ENCODE measurements at regions not wholly inside any gene's neighbourhood (a gene's known extent, or its start where the extent isn't known, plus 50 kb on each side); places are given as distances from the start of the nearest gene placed in this dataset.

DNA sequence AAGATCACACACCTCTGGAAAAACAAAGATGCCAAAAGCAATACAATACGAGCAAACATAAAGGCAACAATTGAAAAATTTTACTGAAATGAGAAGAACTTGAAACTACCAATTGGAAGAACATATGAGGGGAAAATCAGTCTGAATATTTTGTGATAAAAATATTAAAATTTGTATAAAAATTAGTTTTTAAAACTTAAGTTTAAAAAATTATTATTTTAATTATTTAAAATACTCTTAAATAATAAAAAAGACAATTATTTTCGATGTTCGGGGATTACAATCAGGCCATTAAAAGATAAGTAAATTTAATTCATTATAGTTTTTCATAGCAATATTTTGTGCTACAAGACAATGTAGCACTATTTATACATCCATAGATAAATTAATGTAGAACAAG, 1239.3 kb downstream of the AMY1C start:
- FAIRE-seq: peak; percentile 49
- H3K36me3 ChIP-seq (ENCODE audit: control insufficient read depth in 3 of 3, insufficient read depth in 2 of 3, low read depth in 1 of 3, low read length in 3 of 3): no peaks in the 10 kb centered on the region
- no peak overlapping the region for H3K4me3 ChIP-seq (ENCODE audit: low read depth in 1 of 3, low read length in 3 of 3)
- no peaks in the 10 kb centered on the region for H3K27me3 ChIP-seq (ENCODE audit: control insufficient read depth in 3 of 3, insufficient read depth in 3 of 3, low read length in 3 of 3)
- no peak overlapping the region for H3K27ac ChIP-seq (ENCODE audit: low read depth in 1 of 3, low read length in 2 of 3)
- DNase-seq: no peak
- 86 to 90% (median 89%) methylated on average over 3 of the region's 3 CpGs for WGBS, 3 donors
- H3K9me3 ChIP-seq (ENCODE audit: control insufficient read depth in 2 of 2, insufficient read depth in 1 of 2, low read depth in 1 of 2, low read length in 1 of 2): peaks cover 0 to 4% of the 10 kb centered on the region in 2 donors
- H3K4me1 ChIP-seq (ENCODE audit: control insufficient read depth in 3 of 3, insufficient read depth in 2 of 3, low read depth in 1 of 3, low read length in 2 of 3): no peaks in the 10 kb centered on the region

GRCh38 chr1:104991702-104992101, 1242.0 kb downstream of the AMY1C start:
- Histone ChIP-seq H3K27ac (ENCODE audit: low read depth in 1 of 3, low read length in 2 of 3) (no peak overlapping the region), H3K27me3 (ENCODE audit: control insufficient read depth in 3 of 3, insufficient read depth in 3 of 3, low read length in 3 of 3) (no peaks in the 10 kb centered on the region), H3K36me3 (ENCODE audit: control insufficient read depth in 3 of 3, insufficient read depth in 2 of 3, low read depth in 1 of 3, low read length in 3 of 3) (no peaks in the 10 kb centered on the region), H3K4me3 (ENCODE audit: low read depth in 1 of 3, low read length in 3 of 3) (no peak overlapping the region), H3K4me1 (ENCODE audit: control insufficient read depth in 3 of 3, insufficient read depth in 2 of 3, low read depth in 1 of 3, low read length in 2 of 3) (no peaks in the 10 kb centered on the region), H3K9me3 (ENCODE audit: control insufficient read depth in 2 of 2, insufficient read depth in 1 of 2, low read depth in 1 of 2, low read length in 1 of 2) (no peaks in the 10 kb centered on the region)
- FAIRE-seq: no peak
- 41 to 62% (median 52%) methylated on average over 3 of the region's 3 CpGs for WGBS, 3 donors
- DNase-seq: no peak

DNA sequence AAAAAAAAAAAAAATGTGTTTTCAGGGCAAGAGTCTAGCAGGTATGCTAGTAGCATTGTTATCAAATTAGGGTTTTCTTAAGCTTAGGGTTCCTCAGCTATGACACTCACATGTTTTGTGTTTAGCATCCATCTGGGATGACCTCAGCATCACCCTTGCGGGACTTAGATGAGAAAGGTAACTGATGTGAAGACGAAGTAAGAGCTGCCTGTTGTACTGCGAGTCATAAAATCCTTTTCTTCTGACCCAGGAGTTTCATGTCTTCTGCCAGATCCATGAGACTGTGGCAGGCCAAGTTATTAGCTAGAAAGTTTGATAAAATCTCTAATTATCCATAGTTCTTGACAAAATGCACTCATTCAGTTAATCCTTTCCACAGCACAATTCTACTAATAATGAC, 1251.1 kb downstream of the AMY1C start:
- FAIRE-seq (no peak), DNase-seq (no peak)
- peaks cover 0 to 15% of the 10 kb centered on the region in 2 donors for H3K9me3 ChIP-seq (ENCODE audit: control insufficient read depth in 2 of 2, insufficient read depth in 1 of 2, low read depth in 1 of 2, low read length in 1 of 2)
- H3K4me3 ChIP-seq (ENCODE audit: low read depth in 1 of 3, low read length in 3 of 3): no peak overlapping the region
- no peaks in the 10 kb centered on the region for H3K36me3 ChIP-seq (ENCODE audit: control insufficient read depth in 3 of 3, insufficient read depth in 2 of 3, low read depth in 1 of 3, low read length in 3 of 3)
- no peaks in the 10 kb centered on the region for H3K4me1 ChIP-seq (ENCODE audit: control insufficient read depth in 3 of 3, insufficient read depth in 2 of 3, low read depth in 1 of 3, low read length in 2 of 3)
- H3K27ac ChIP-seq (ENCODE audit: low read depth in 1 of 3, low read length in 2 of 3): no peak overlapping the region
- 53 to 57% (median 56%) methylated on average over 3 of the region's 3 CpGs for WGBS, 3 donors
- H3K27me3 ChIP-seq (ENCODE audit: control insufficient read depth in 3 of 3, insufficient read depth in 3 of 3, low read length in 3 of 3): no peaks in the 10 kb centered on the region

GRCh38 chr1:105004515-105004914, 1254.8 kb downstream of the AMY1C start:
- Histone ChIP-seq H3K9me3 (ENCODE audit: control insufficient read depth in 2 of 2, insufficient read depth in 1 of 2, low read depth in 1 of 2, low read length in 1 of 2) (peaks cover 0 to 15% of the 10 kb centered on the region in 2 donors), H3K4me1 (ENCODE audit: control insufficient read depth in 3 of 3, insufficient read depth in 2 of 3, low read depth in 1 of 3, low read length in 2 of 3) (no peaks in the 10 kb centered on the region), H3K36me3 (ENCODE audit: control insufficient read depth in 3 of 3, insufficient read depth in 2 of 3, low read depth in 1 of 3, low read length in 3 of 3) (no peaks in the 10 kb centered on the region), H3K27me3 (ENCODE audit: control insufficient read depth in 3 of 3, insufficient read depth in 3 of 3, low read length in 3 of 3) (no peaks in the 10 kb centered on the region), H3K4me3 (ENCODE audit: low read depth in 1 of 3, low read length in 3 of 3) (no peak overlapping the region), H3K27ac (ENCODE audit: low read depth in 1 of 3, low read length in 2 of 3) (no peak overlapping the region)
- WGBS, 3 donors: 70 to 86% (median 84%) methylated on average over 1 of the region's 1 CpG
- FAIRE-seq (no peak), DNase-seq (no peak)

- Histone ChIP-seq H3K27ac (ENCODE audit: low read depth in 1 of 3, low read length in 2 of 3) (no peak overlapping the region), H3K4me3 (ENCODE audit: low read depth in 1 of 3, low read length in 3 of 3) (no peak overlapping the region), H3K4me1 (ENCODE audit: control insufficient read depth in 3 of 3, insufficient read depth in 2 of 3, low read depth in 1 of 3, low read length in 2 of 3) (no peaks in the 10 kb centered on the region), H3K9me3 (ENCODE audit: control insufficient read depth in 2 of 2, insufficient read depth in 1 of 2, low read depth in 1 of 2, low read length in 1 of 2) (peaks cover 0 to 15% of the 10 kb centered on the region in 2 donors), H3K27me3 (ENCODE audit: control insufficient read depth in 3 of 3, insufficient read depth in 3 of 3, low read length in 3 of 3) (no peaks in the 10 kb centered on the region), H3K36me3 (ENCODE audit: control insufficient read depth in 3 of 3, insufficient read depth in 2 of 3, low read depth in 1 of 3, low read length in 3 of 3) (no peaks in the 10 kb centered on the region)
- 75 to 82% (median 77%) methylated on average over 7 of the region's 7 CpGs for WGBS, 3 donors
- no peak for FAIRE-seq
- no peak for DNase-seq
Observed at GRCh38 chr1:105005594-105006195, 1256.0 kb downstream of the AMY1C start.

DNA sequence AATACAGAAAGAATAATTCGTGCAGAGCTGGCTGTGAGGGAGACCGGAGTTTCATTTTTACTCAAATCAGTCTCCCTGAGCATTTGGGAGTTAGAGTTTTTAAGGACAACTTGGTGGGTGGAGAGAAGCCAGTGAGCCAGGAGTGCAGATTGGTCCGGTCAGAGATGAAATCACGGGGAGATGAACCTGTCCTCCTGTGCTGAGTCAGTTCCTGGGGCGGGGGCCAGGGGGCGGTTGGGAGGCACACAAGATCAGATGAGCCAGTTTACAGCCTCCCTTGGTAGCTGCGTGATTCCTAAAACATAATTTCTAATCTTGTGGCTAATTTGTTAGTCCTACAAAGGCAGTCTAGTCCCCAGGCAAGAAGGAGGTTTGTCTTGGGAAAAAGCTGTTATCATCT, 1267.9 kb downstream of the AMY1C start:
- Histone ChIP-seq H3K27me3 (ENCODE audit: control insufficient read depth in 3 of 3, insufficient read depth in 3 of 3, low read length in 3 of 3) (no peaks in the 10 kb centered on the region), H3K27ac (ENCODE audit: low read depth in 1 of 3, low read length in 2 of 3) (no peak overlapping the region), H3K4me1 (ENCODE audit: control insufficient read depth in 3 of 3, insufficient read depth in 2 of 3, low read depth in 1 of 3, low read length in 2 of 3) (no peaks in the 10 kb centered on the region), H3K36me3 (ENCODE audit: control insufficient read depth in 3 of 3, insufficient read depth in 2 of 3, low read depth in 1 of 3, low read length in 3 of 3) (no peaks in the 10 kb centered on the region), H3K4me3 (ENCODE audit: low read depth in 1 of 3, low read length in 3 of 3) (no peak overlapping the region), H3K9me3 (ENCODE audit: control insufficient read depth in 2 of 2, insufficient read depth in 1 of 2, low read depth in 1 of 2, low read length in 1 of 2) (no peaks in the 10 kb centered on the region)
- 68 to 79% (median 71%) methylated on average over 7 of the region's 7 CpGs for WGBS, 3 donors
- no peak for DNase-seq
- no peak for FAIRE-seq

DNA sequence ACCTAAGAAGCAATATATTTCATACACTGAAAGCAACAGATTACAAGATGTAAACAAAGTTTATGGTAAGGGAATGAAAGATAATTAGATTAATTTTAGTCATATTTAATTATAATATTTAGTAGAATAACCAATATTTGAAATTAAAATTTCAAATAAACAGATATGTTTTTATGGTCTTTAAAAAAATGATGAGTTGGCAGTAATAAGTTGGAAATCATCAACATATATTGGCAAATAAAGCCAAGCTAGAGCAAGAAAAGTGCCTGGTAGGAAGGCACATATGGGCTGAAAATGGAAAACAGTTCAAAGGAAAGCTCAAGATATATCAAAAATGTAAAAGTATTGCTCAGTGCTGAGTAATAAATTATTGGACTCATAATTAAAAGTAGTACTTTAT, 1274.0 kb downstream of the AMY1C start:
- no peaks in the 10 kb centered on the region for H3K9me3 ChIP-seq (ENCODE audit: control insufficient read depth in 2 of 2, insufficient read depth in 1 of 2, low read depth in 1 of 2, low read length in 1 of 2)
- no peak for DNase-seq
- FAIRE-seq: no peak
- H3K36me3 ChIP-seq (ENCODE audit: control insufficient read depth in 3 of 3, insufficient read depth in 2 of 3, low read depth in 1 of 3, low read length in 3 of 3): no peaks in the 10 kb centered on the region
- H3K4me3 ChIP-seq (ENCODE audit: low read depth in 1 of 3, low read length in 3 of 3): no peak overlapping the region
- H3K27ac ChIP-seq (ENCODE audit: low read depth in 1 of 3, low read length in 2 of 3): no peak overlapping the region
- no peaks in the 10 kb centered on the region for H3K27me3 ChIP-seq (ENCODE audit: control insufficient read depth in 3 of 3, insufficient read depth in 3 of 3, low read length in 3 of 3)
- H3K4me1 ChIP-seq (ENCODE audit: control insufficient read depth in 3 of 3, insufficient read depth in 2 of 3, low read depth in 1 of 3, low read length in 2 of 3): no peaks in the 10 kb centered on the region

GRCh38 chr1:105027838-105028471, 1278.3 kb downstream of the AMY1C start:
- H3K36me3 ChIP-seq (ENCODE audit: control insufficient read depth in 3 of 3, insufficient read depth in 2 of 3, low read depth in 1 of 3, low read length in 3 of 3): no peaks in the 10 kb centered on the region
- no peak overlapping the region for H3K27ac ChIP-seq (ENCODE audit: low read depth in 1 of 3, low read length in 2 of 3)
- no peak overlapping the region for H3K4me3 ChIP-seq (ENCODE audit: low read depth in 1 of 3, low read length in 3 of 3)
- 71 to 85% (median 82%) methylated on average over 3 of the region's 3 CpGs for WGBS, 3 donors
- H3K4me1 ChIP-seq (ENCODE audit: control insufficient read depth in 3 of 3, insufficient read depth in 2 of 3, low read depth in 1 of 3, low read length in 2 of 3): no peaks in the 10 kb centered on the region
- FAIRE-seq: no peak
- no peaks in the 10 kb centered on the region for H3K27me3 ChIP-seq (ENCODE audit: control insufficient read depth in 3 of 3, insufficient read depth in 3 of 3, low read length in 3 of 3)
- DNase-seq: no peak
- no peaks in the 10 kb centered on the region for H3K9me3 ChIP-seq (ENCODE audit: control insufficient read depth in 2 of 2, insufficient read depth in 1 of 2, low read depth in 1 of 2, low read length in 1 of 2)

GRCh38 chr1:105072446-105072845, 1322.7 kb downstream of the AMY1C start:
- Histone ChIP-seq H3K4me1 (ENCODE audit: control insufficient read depth in 3 of 3, insufficient read depth in 2 of 3, low read depth in 1 of 3, low read length in 2 of 3) (no peaks in the 10 kb centered on the region), H3K27me3 (ENCODE audit: control insufficient read depth in 3 of 3, insufficient read depth in 3 of 3, low read length in 3 of 3) (no peaks in the 10 kb centered on the region), H3K27ac (ENCODE audit: low read depth in 1 of 3, low read length in 2 of 3) (no peak overlapping the region), H3K9me3 (ENCODE audit: control insufficient read depth in 2 of 2, insufficient read depth in 1 of 2, low read depth in 1 of 2, low read length in 1 of 2) (no peaks in the 10 kb centered on the region), H3K36me3 (ENCODE audit: control insufficient read depth in 3 of 3, insufficient read depth in 2 of 3, low read depth in 1 of 3, low read length in 3 of 3) (no peaks in the 10 kb centered on the region), H3K4me3 (ENCODE audit: low read depth in 1 of 3, low read length in 3 of 3) (no peak overlapping the region)
- WGBS, 3 donors: 85 to 87% (median 86%) methylated on average over 3 of the region's 3 CpGs
- FAIRE-seq (no peak), DNase-seq (no peak)
